ENCODE measurements at regions not wholly inside any gene's neighbourhood (a gene's known extent, or its start where the extent isn't known, plus 50 kb on each side); places are given as distances from the start of the nearest gene placed in this dataset.

DNA sequence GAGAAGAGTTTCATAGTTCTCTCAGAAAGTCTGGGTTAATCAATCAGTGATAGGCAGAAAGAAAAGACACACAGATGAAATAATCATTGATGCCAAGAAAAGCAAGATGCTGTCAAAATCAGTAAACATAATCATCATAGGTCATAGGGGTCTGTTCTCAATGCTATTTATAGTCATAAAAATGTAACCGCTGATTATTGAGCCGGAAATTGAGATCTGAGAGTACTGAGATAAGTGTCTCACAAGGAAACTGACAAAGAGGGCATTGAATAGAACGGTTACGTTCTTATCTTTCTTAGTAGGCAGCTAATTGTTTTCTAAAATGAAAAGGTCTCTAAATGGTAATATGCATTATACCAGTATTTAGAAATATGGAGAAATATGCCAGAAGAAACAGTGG is 1686.1 kb upstream of the AGA start:
- TF ChIP-seq RAD21 (IDR thresholded peaks at IDR 0.05; ENCODE audit: low read length) = no peak
- TF ChIP-seq, protein P1, sequence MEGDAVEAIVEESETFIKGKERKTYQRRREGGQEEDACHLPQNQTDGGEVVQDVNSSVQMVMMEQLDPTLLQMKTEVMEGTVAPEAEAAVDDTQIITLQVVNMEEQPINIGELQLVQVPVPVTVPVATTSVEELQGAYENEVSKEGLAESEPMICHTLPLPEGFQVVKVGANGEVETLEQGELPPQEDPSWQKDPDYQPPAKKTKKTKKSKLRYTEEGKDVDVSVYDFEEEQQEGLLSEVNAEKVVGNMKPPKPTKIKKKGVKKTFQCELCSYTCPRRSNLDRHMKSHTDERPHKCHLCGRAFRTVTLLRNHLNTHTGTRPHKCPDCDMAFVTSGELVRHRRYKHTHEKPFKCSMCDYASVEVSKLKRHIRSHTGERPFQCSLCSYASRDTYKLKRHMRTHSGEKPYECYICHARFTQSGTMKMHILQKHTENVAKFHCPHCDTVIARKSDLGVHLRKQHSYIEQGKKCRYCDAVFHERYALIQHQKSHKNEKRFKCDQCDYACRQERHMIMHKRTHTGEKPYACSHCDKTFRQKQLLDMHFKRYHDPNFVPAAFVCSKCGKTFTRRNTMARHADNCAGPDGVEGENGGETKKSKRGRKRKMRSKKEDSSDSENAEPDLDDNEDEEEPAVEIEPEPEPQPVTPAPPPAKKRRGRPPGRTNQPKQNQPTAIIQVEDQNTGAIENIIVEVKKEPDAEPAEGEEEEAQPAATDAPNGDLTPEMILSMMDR (conservative IDR thresholded peaks at IDR 0.05; ENCODE audit: low read depth, low read length) = no peak
- no peak for TF ChIP-seq CHD1 (IDR thresholded peaks at IDR 0.05; ENCODE audit: low read depth, low read length)
- TF ChIP-seq MAFK (IDR thresholded peaks at IDR 0.05; ENCODE audit: low read depth, low read length) = no peak
- TF ChIP-seq SMC3 (IDR thresholded peaks at IDR 0.05; ENCODE audit: low read depth, low read length) = no peak
- no peak for TF ChIP-seq POLR2A (IDR thresholded peaks at IDR 0.05; ENCODE audit: low read depth, low read length)
- TF ChIP-seq, protein P2, sequence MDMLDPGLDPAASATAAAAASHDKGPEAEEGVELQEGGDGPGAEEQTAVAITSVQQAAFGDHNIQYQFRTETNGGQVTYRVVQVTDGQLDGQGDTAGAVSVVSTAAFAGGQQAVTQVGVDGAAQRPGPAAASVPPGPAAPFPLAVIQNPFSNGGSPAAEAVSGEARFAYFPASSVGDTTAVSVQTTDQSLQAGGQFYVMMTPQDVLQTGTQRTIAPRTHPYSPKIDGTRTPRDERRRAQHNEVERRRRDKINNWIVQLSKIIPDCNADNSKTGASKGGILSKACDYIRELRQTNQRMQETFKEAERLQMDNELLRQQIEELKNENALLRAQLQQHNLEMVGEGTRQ (IDR thresholded peaks at IDR 0.05; ENCODE audit: low read depth, low read length) = no peak
- TF ChIP-seq NFE2L2 (IDR thresholded peaks at IDR 0.05; ENCODE audit: low read depth, low read length) = no peak
- TF ChIP-seq BHLHE40 (IDR thresholded peaks at IDR 0.05; ENCODE audit: low read depth, low read length) = no peak
- TF ChIP-seq MXI1 (IDR thresholded peaks at IDR 0.05; ENCODE audit: borderline replicate concordance, low read depth, low read length) = no peak
- no peak for TF ChIP-seq RFX5 (IDR thresholded peaks at IDR 0.05; ENCODE audit: low read depth, low read length)
- TF ChIP-seq, protein P3, sequence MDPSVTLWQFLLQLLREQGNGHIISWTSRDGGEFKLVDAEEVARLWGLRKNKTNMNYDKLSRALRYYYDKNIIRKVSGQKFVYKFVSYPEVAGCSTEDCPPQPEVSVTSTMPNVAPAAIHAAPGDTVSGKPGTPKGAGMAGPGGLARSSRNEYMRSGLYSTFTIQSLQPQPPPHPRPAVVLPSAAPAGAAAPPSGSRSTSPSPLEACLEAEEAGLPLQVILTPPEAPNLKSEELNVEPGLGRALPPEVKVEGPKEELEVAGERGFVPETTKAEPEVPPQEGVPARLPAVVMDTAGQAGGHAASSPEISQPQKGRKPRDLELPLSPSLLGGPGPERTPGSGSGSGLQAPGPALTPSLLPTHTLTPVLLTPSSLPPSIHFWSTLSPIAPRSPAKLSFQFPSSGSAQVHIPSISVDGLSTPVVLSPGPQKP (IDR thresholded peaks at IDR 0.05; ENCODE audit: borderline replicate concordance, low read depth, low read length) = no peak
- TF ChIP-seq RCOR1 (IDR thresholded peaks at IDR 0.05; ENCODE audit: insufficient replicate concordance, low read length) = no peak

Data from IMR-90 (cell line).